HCT116 (cell line): ENCODE measurements at regions not wholly inside any gene's neighbourhood (a gene's known extent, or its start where the extent isn't known, plus 50 kb on each side); places are given as distances from the start of the nearest gene placed in this dataset.

Experiments used
- ATAC-seq: fragments of 200-7000 bp; cut with Tn5 transposase; 2 replicates; pipeline ENCODE4 v1.9.1; 2020; ENCODE audit warnings: mild to moderate bottlenecking, moderate library complexity
- BruUV-seq: library from RNA; stranded (reverse); fragments of 400-500 nt; replicated peaks from 2 replicates; lab custom pipeline; 2021; lab: Mats Ljungman, UMichigan
- CTCF ChIA-PET: fragments of 300-600 bp; sonication (Branson Sonifier 250); formaldehyde crosslinking; loops from one replicate; lab custom pipeline; 2021; ENCODE audit warnings: antibody characterized with exemption; lab: Charles Lee
- POLR2A ChIA-PET: fragments of 300-600, 350-600 bp; sonication (Branson Sonifier 250); formaldehyde crosslinking; loops from one replicate; lab custom pipeline; 2021; ENCODE audit warnings: antibody characterized with exemption; lab: Charles Lee
- RAD21 ChIA-PET, 2 experiments: fragments of 300-600 bp; sonication (Branson Sonifier 250); formaldehyde crosslinking; loops; one replicate each; lab custom pipeline; 2023; ENCODE audit warnings: low total read pairs in 2 of 2; ENCODE audit not compliant: uncharacterized antibody in 2 of 2, unreplicated experiment in 2 of 2, low non-redundant PET in 1 of 2; lab: Charles Lee
- DNase-seq: peaks from one replicate; pipeline ENCODE4 v3.0.0-alpha.2; 2010; ENCODE audit warnings: low read depth, low spot score
- H2AFZ ChIP-seq: fragments of 200-600 bp; shearing (Covaris generic), sonication (generic); 2 replicates; pipeline ENCODE4 v1.6.1; 2017; ENCODE audit warnings: low read depth, mixed run types, mixed read lengths, antibody characterized with exemption, low read length; ENCODE audit not compliant: poor library complexity, severe bottlenecking
- H3K27ac ChIP-seq: 2 replicates; pipeline ENCODE4 v1.5.1; 2012; ENCODE audit warnings: low read depth, low read length
- H3K27me3 ChIP-seq: fragments of 200-600 bp; sonication (generic); 2 replicates; pipeline ENCODE4 v1.6.1; 2016; ENCODE audit warnings: mixed run types, low read length, mixed read lengths; ENCODE audit not compliant: insufficient read depth
- H3K36me3 ChIP-seq, 2 experiments: fragments of 200-500 bp in 1 of 2; fragments of 200-600 bp in 1 of 2; sonication (Bioruptor generic) in 1 of 2; sonication (generic) in 1 of 2; 2 replicates each; pipeline versions ENCODE4 v1.5.1 to v1.6.1; 2014 to 2016; ENCODE audit warnings: low read length in 2 of 2, inconsistent platforms in 1 of 2, mixed read lengths in 1 of 2, mixed run types in 1 of 2; ENCODE audit not compliant: insufficient read depth in 2 of 2, control insufficient read depth in 1 of 2
- H3K4me1 ChIP-seq, 2 experiments: fragments of 200-600 bp in 1 of 2; sonication (generic) in 1 of 2; 2 replicates each; pipeline versions ENCODE4 v1.5.1 to v1.6.1; 2012 to 2017; ENCODE audit warnings: low read length in 2 of 2, inconsistent platforms in 1 of 2, mild to moderate bottlenecking in 1 of 2, mixed read lengths in 1 of 2, mixed run types in 1 of 2, moderate library complexity in 1 of 2; ENCODE audit not compliant: insufficient read depth in 2 of 2, control insufficient read depth in 1 of 2
- H3K4me2 ChIP-seq: fragments of 200-600 bp; sonication (generic); 2 replicates; pipeline ENCODE4 v1.6.1; 2017; ENCODE audit warnings: mixed run types, low read length, mixed read lengths
- H3K4me3 ChIP-seq, 2 experiments: fragments of 200-600 bp in 1 of 2; sonication (generic) in 1 of 2; replicated peaks in 1 of 2; 2 replicates each; pipeline ENCODE4 v1.5.1; 2011 to 2016; ENCODE audit warnings: low read length in 2 of 2, control low read depth in 1 of 2, low read depth in 1 of 2, mild to moderate bottlenecking in 1 of 2, mixed read lengths in 1 of 2, mixed run types in 1 of 2
- H3K79me2 ChIP-seq: fragments of 200-600 bp; sonication (generic); 2 replicates; pipeline ENCODE4 v1.6.1; 2017; ENCODE audit warnings: mild to moderate bottlenecking, mixed run types, low read length, moderate library complexity, mixed read lengths; ENCODE audit not compliant: insufficient read depth
- H3K9ac ChIP-seq: fragments of 200-600 bp; sonication (generic); 2 replicates; pipeline ENCODE4 v1.6.1; 2016; ENCODE audit warnings: low read length, mixed read lengths
- H3K9me2 ChIP-seq: fragments of 200-600 bp; sonication (generic), shearing (Covaris generic); 2 replicates; pipeline ENCODE4 v1.6.1; 2017; ENCODE audit warnings: mixed run types, mild to moderate bottlenecking, moderate library complexity; ENCODE audit not compliant: insufficient read depth
- H3K9me3 ChIP-seq, 2 experiments: fragments of 200-500 bp in 1 of 2; fragments of 200-600 bp in 1 of 2; sonication (Bioruptor generic) in 1 of 2; sonication (generic) in 1 of 2; 2 replicates each; pipeline ENCODE4 v1.6.1; 2014 to 2017; ENCODE audit warnings: low read length in 2 of 2, mixed read lengths in 2 of 2, inconsistent platforms in 1 of 2, low read depth in 1 of 2, mild to moderate bottlenecking in 1 of 2, mixed run types in 1 of 2, moderate library complexity in 1 of 2; ENCODE audit not compliant: control insufficient read depth in 1 of 2, insufficient read depth in 1 of 2
- H4K20me1 ChIP-seq: fragments of 200-600 bp; sonication (generic), shearing (Covaris generic); 2 replicates; pipeline ENCODE4 v1.6.1; 2017; ENCODE audit warnings: mixed run types, mild to moderate bottlenecking, moderate library complexity; ENCODE audit not compliant: insufficient read depth
- CEBPB ChIP-seq: IDR thresholded peaks from 2 replicates; pipeline ENCODE4 v1.6.1; 2012; ENCODE audit warnings: low read depth
- EGR1 ChIP-seq: IDR thresholded peaks from 2 replicates; pipeline ENCODE4 v1.6.1; 2012; ENCODE audit warnings: low read depth
- ELF1 ChIP-seq: IDR thresholded peaks from 2 replicates; pipeline ENCODE4 v1.6.1; 2012; ENCODE audit warnings: low read depth, borderline replicate concordance
- EZH2 ChIP-seq: fragments of 200-600 bp; sonication (generic); IDR thresholded peaks from 2 replicates; pipeline ENCODE4 v1.6.1; 2017; ENCODE audit warnings: antibody characterized with exemption, mixed run types
- EZH2phosphoT487 ChIP-seq: fragments of 200-600 bp; IDR thresholded peaks from 2 replicates; pipeline ENCODE4 v1.6.1; 2018; ENCODE audit warnings: antibody characterized with exemption, borderline replicate concordance
- FOSL1 ChIP-seq: IDR thresholded peaks from 2 replicates; pipeline ENCODE4 v1.6.1; 2012; ENCODE audit warnings: low read depth
- JUND ChIP-seq: IDR thresholded peaks from 2 replicates; pipeline ENCODE4 v1.6.1; 2012
- POLR2A ChIP-seq: IDR thresholded peaks from 2 replicates; pipeline ENCODE4 v1.7.0; 2011; ENCODE audit warnings: borderline replicate concordance; ENCODE audit not compliant: insufficient read depth, insufficient read length; ENCODE audit errors: extremely low read depth
- RAD21 ChIP-seq: IDR thresholded peaks from 2 replicates; pipeline ENCODE4 v1.6.1; 2012; ENCODE audit warnings: low read depth, mild to moderate bottlenecking
- SP1 ChIP-seq: IDR thresholded peaks from 2 replicates; pipeline ENCODE4 v1.6.1; 2012; ENCODE audit warnings: low read depth
- SRF ChIP-seq: IDR thresholded peaks from 2 replicates; pipeline ENCODE4 v1.6.1; 2012; ENCODE audit warnings: low read depth
- TCF7L2 ChIP-seq: IDR thresholded peaks from 2 replicates; pipeline ENCODE4 v1.7.0; 2011; ENCODE audit warnings: borderline replicate concordance, inconsistent platforms; ENCODE audit not compliant: insufficient read depth, insufficient read length; ENCODE audit errors: extremely low read depth
- YY1 ChIP-seq: IDR thresholded peaks from 2 replicates; pipeline ENCODE4 v1.6.1; 2011; ENCODE audit warnings: low read length, low read depth, moderate library complexity, mild to moderate bottlenecking; ENCODE audit not compliant: insufficient replicate concordance; ENCODE audit errors: extremely low read depth
- ZFX ChIP-seq: fragments of 450-650 bp; IDR thresholded peaks from 2 replicates; pipeline ENCODE4 v1.6.1; 2017
- ZNF274 ChIP-seq: fragments of 200-500 bp; sonication (Bioruptor generic); IDR thresholded peaks from 2 replicates; pipeline ENCODE4 v1.6.1; 2014; ENCODE audit warnings: mild to moderate bottlenecking, low read depth, low read length, inconsistent platforms
- intact Hi-C: fragments of 100-400 bp; cut with micrococcal nuclease; formaldehyde crosslinking; loops from 2 replicates; pipeline ENCODE4 v1.10.0; 2022
- TF ChIP-seq, protein P1 (sequence below): IDR thresholded peaks from 2 replicates; pipeline ENCODE4 v1.6.1; 2012
- TF ChIP-seq, protein P2 (sequence below), 3 experiments: fragments of 200-600 bp in 1 of 3; sonication (generic) in 1 of 3; IDR thresholded peaks in 2 of 3; conservative IDR thresholded peaks in 1 of 3; 2 replicates each; pipeline ENCODE4 v1.5.1; 2012 to 2017; ENCODE audit warnings: low read depth in 2 of 3, low read length in 2 of 3, antibody characterized with exemption in 1 of 3, borderline replicate concordance in 1 of 3, control low read depth in 1 of 3, mild to moderate bottlenecking in 1 of 3, mixed read lengths in 1 of 3, mixed run types in 1 of 3, moderate library complexity in 1 of 3; ENCODE audit not compliant: insufficient read depth in 1 of 3

DNA sequence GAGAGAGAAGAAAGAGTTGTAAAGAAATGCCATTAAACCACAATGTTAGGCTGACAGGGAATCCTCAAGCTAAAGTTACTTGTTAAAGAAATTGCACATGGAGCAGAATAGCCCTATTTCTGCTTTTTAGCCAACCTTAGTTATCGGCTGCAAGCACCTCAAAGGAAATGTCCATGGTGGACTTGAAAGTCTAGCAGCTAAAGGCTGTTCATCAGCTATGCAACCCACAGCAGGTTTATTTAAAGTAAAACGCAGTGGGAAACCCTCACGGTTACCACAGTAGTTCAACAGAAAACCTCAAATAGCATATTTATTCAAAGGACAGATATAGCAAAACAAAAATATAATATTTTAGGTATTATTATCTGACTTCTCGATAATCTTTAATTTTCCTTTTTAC, 967.2 kb downstream of the IGSF11 start:
- BruUV-seq = no TSS peak
- no peaks in the 10 kb centered on the region for H3K9me2 ChIP-seq
- no peak overlapping the region for H3K4me2 ChIP-seq
- H3K9me3 ChIP-seq = no peaks in the 10 kb centered on the region
- H3K9ac ChIP-seq = no peak overlapping the region
- no peaks in the 10 kb centered on the region for H3K79me2 ChIP-seq
- POLR2A ChIA-PET = no interaction called here
- ATAC-seq (no peak), DNase-seq (no peak)
- H4K20me1 ChIP-seq = no peaks in the 10 kb centered on the region
- CTCF ChIA-PET = no interaction called here
- no peak overlapping the region for H2AFZ ChIP-seq
- H3K36me3 ChIP-seq = no peaks in the 10 kb centered on the region
- H3K4me1 ChIP-seq = no peaks in the 10 kb centered on the region
- H3K27me3 ChIP-seq = no peaks in the 10 kb centered on the region
- no peak overlapping the region for H3K27ac ChIP-seq
- RAD21 ChIA-PET = no interaction called here
- no peak for TF ChIP-seq POLR2A
- no peak for TF ChIP-seq EGR1
- no peak for TF ChIP-seq ZFX
- TF ChIP-seq JUND = no peak
- TF ChIP-seq SRF = no peak
- no peak for TF ChIP-seq YY1
- TF ChIP-seq EZH2 = no peak
- TF ChIP-seq, protein P1, sequence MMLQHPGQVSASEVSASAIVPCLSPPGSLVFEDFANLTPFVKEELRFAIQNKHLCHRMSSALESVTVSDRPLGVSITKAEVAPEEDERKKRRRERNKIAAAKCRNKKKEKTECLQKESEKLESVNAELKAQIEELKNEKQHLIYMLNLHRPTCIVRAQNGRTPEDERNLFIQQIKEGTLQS = no peak
- no peak for TF ChIP-seq TCF7L2
- TF ChIP-seq CEBPB = no peak
- TF ChIP-seq FOSL1 = no peak
- TF ChIP-seq RAD21 = no peak
- TF ChIP-seq EZH2phosphoT487 = no peak
- no peak for TF ChIP-seq ZNF274
- TF ChIP-seq SP1 = no peak
- no peak for TF ChIP-seq ELF1
- TF ChIP-seq, protein P2, sequence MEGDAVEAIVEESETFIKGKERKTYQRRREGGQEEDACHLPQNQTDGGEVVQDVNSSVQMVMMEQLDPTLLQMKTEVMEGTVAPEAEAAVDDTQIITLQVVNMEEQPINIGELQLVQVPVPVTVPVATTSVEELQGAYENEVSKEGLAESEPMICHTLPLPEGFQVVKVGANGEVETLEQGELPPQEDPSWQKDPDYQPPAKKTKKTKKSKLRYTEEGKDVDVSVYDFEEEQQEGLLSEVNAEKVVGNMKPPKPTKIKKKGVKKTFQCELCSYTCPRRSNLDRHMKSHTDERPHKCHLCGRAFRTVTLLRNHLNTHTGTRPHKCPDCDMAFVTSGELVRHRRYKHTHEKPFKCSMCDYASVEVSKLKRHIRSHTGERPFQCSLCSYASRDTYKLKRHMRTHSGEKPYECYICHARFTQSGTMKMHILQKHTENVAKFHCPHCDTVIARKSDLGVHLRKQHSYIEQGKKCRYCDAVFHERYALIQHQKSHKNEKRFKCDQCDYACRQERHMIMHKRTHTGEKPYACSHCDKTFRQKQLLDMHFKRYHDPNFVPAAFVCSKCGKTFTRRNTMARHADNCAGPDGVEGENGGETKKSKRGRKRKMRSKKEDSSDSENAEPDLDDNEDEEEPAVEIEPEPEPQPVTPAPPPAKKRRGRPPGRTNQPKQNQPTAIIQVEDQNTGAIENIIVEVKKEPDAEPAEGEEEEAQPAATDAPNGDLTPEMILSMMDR (IDR thresholded peaks at IDR 0.05 in 2 of 3, conservative IDR thresholded peaks at IDR 0.05 in 1 of 3; ENCODE audit: borderline replicate concordance in 1 of 3, insufficient read depth in 1 of 3, low read depth in 2 of 3, low read length in 2 of 3) = no peak
- intact Hi-C loops = no loop called here
- no peak overlapping the region for H3K4me3 ChIP-seq
